GM18508 (cell line): ENCODE measurements at regions not wholly inside any gene's neighbourhood (a gene's known extent, or its start where the extent isn't known, plus 50 kb on each side); places are given as distances from the start of the nearest gene placed in this dataset.

Source experiments
- ATAC-seq: cut with Tn5 transposase; IDR thresholded peaks from one replicate; pipeline ENCODE4 v1.9.1; 2021; ENCODE audit warnings: moderate number of reproducible peaks; ENCODE audit not compliant: insufficient read depth, unreplicated experiment

DNA sequence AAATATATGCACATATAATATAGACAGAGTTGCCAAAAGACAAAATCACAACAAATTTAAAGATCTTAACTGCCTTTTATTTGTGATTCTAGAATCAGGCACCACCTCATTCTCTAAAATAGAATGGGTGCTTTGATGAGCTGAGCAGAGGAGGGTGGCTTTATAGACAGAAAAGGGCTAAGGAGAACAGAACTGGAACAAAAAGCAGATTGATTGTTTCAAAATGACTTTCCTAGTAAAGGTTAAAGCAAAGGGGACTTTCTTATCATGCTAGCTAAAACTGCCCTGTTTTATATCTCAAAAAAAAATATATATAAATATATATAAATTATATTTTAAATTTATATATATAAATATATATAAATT, 287.6 kb downstream of the FAT3 start:
- ATAC-seq: no peak

DNA sequence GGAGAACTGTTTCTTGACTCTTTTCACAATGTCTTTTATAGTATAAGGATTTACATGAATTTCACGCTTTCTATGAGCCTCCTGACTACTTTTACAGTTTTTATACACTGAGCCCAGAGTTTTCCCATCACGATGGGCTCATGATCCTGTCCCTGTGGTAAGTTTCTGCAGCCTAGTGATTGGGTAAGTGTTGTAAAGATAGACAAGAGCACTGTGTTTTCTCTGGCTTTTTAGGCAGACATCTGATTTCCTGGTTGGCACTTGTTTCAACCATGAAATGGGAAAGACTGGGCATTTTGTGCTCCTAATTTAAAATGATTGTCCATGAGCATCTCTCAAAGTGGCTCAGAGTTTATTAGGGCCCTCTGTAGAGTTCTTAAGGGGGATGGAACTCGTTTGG, 299.0 kb downstream of the FAT3 start:
- no peak for ATAC-seq

GRCh38 chr11:92524542-92524941, 299.9 kb downstream of the FAT3 start:
- ATAC-seq: no peak

- no peak for ATAC-seq
These were observed 302.8 kb downstream of the FAT3 start for GRCh38 chr11:92527467-92527866.

DNA sequence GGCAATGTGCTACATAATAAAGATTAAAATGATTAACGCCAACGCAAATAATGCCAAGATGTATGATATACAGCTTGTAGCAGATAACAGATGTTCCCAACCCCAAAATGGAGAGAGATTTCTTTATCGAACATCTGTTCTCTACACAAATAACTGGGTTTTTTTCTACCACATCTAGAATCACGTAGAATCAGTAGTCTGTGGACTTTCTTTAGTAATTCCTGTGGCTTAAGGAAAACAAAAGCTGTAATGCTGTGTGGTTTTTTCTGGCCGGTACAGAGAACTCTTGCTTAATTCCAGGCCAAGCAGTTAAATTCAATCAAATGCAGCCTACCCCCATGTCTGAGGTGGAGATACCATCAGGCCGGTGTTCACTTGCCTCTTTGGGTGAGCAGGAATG, 303.4 kb downstream of the FAT3 start:
- ATAC-seq: no peak

GRCh38 chr11:92531065-92531739, 306.6 kb downstream of the FAT3 start:
- no peak for ATAC-seq

DNA sequence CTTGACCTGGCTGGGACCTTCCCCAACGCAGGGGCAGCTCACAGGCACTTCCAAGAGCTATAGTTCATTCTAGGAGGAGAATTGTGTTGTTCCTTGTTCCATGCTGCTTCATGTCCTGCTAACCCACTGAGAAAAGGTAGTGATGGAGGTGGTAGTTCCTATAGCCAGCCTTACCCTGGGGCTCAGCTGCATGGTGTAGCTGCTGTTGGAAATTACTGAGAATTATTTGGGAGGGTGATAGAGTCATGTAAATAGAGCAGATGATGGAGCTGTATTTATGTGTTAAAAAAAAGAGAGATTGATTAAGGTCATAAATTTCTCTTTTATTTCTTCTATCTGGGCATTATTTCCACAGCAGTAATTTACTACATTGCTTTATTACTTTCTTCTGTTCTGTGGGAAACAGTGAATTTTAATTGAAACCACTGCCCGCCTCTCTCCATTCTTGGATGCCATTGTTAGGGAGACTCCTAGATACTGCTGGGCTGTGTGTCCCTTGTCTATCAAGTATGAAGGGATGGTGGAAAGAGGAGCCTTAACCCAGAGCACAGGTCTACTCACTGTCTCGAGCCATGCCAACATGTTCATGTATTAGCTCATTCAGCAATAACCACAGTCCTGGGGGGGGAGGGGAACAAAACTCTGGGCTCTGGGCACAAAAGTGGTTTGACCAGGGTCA, 309.2 kb downstream of the FAT3 start:
- no peak for ATAC-seq

DNA sequence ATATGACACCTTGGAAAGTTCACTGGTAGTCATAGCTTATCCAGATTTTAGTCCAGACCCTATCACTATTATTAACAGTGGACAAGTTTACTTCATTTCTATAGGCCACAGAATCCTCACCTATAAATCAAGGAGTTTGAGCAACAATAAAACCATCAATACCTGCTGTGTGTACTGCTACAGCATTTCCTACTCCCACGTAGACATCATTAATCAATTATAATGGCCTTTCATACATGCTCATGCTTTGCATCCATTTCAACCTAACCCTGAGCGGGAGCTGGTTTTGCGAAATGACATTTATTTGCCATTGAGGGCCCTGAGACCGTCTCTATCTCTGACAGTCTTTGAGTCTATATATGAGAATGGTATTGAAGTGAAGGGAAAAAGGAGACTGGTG, 312.3 kb downstream of the FAT3 start:
- ATAC-seq: no peak

DNA sequence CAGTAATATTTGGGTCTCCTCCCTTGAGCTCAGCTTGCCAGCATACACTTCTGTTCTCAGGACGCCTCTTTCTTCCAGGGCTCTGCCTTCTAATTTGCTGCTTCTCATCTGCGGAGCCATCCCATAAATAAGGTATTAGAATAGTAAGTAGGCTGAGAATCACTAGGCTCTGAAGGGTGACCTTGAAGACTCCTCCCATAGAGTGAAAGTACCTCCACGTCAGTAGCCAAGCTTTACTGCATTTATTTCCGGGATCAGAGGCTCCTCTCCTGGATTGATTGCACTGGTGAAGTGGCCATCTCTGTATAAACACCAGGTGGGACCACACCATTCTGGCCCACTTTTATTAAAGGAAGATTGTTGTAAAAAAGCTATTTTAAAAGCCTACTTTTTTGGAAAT, 315.5 kb downstream of the FAT3 start:
- ATAC-seq: no peak

DNA sequence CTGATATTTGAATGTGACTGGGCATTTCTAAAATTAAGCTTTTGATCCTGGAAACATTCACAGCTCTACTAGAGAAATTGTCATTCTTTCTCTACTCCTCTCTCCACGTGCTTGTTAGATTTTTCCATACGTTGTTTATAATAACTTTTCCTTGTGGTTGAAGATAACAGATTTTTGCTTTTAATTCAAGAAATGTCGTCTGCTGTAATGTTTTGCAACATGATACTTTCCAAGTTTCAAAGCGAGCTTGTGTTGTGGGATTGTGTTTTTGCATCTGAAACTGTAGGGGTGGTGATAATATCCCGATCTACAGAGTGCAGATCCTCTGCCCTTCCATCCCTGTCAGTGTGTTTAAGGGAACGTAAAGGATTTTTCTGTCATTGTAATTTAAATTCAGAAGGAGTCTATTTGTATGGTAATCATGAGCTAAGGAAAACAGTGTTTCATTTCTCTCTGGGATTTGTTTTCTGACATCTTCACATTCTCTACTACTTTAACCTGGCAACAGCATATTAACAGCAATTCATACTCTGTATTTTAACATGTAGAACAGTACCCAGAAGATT, 321.4 kb downstream of the FAT3 start:
- no peak for ATAC-seq

DNA sequence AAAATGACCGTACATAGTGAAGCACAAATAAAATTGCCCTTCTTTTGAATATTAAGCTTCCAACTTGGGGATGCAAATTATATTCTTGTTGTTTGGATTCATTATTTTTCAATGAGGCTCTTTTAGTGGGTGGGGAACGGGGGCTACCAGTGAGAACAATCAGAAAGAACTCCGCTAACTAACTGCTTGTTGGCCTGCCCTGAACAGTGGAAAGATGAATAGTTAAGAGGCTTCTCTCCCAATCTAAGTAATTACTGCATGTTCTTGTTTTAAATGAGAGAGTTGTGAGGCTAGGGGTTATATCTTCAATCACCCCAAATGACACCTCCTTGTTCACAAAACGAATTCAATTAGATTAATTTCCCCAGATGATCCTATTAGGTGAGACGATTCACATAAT, 322.0 kb downstream of the FAT3 start:
- no peak for ATAC-seq

DNA sequence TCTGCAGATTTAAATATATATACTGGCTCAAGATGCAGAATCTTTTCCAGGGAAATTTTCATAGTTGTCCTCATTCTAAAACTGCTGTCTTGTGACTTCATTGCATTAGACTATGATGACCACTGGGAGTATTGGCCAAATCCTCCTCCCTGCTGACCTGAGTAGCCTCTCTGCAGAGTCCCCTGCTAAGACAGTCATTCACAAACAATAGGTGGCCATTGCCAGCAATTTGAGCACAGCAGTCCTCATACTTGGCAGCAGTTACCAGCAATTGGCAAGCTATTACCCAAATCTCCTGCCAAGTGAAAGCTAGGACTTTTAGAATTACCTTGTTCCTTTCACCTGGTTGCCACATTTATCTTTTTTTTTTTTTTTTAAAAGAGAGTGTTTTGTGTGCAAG, 325.8 kb downstream of the FAT3 start:
- no peak for ATAC-seq

DNA sequence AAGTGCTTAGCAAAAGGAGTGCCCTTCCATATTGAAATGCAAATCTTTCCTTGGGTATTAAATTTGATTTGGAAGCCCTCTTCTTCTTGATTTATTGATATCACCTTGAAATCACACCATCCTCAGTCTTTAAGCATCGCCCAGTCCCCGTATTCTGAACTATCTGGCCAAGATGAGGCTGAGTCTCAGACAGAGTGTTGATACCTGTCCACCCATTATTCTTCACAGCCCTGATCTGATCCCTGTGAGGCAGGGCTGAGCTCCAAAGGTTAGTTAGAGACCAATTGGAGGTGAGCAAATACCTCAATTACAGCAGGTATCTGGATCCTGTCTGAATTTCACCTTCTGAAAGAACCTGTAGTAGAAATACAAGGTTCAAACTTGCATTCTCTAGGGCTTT, 326.3 kb downstream of the FAT3 start:
- no peak for ATAC-seq

- ATAC-seq: no peak
These were observed 328.3 kb downstream of the FAT3 start for GRCh38 chr11:92552942-92553341.

DNA sequence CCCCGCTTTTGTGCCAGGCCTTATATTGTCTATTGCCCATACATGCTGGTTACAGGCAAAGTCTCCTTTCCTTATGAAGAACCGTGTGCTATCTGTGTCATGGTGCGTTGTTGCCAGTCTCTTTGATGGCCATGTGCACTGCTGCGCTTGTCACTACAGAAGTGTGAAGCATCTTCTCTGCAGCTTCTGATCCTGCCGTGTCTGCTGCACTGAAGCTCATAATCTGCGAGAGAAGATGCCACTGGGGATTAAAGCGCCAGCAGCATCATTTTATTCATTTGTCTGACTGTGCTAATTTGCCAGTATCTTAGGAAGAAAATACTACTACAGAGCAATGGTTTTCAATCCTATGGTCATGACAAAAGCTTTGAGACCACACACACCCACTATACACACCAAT, 330.1 kb downstream of the FAT3 start:
- ATAC-seq: no peak

DNA sequence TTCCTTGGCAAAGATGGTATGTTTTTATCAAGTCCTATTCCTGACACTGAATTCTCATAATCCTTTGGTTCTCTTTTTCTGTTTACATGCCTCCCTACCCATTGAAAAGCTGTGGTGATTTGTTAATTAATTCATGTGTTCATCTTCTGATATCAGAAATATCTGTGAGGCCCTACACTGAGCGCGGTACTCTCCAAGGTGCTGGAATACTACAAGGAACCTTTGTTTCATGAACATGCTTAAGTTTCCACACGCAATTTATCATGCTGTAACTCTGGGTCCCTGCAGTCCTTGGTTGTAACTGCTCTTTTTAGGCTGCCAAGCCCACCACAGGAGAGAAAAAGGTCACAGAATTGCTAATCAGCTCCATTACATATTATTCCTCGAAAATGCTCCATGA, 331.8 kb downstream of the FAT3 start:
- ATAC-seq: no peak

DNA sequence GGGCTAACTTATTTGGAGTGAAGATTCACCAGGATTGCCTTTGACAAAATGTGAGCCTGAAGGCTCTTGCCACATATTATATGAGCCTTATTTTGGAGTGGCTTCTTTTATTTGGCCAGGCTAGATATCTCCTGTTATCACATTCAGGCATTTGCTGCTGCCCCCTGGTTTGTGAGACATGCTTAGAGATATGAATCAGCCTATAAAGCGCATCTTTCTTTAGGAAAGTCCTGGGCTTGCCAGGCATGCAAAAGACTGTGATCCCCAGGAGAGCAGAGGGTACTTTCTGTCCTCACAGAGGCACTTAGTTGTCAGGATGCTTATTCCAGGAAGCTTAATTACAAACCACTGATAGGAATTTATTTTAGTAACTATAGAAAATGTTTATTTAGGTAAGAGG, 333.3 kb downstream of the FAT3 start:
- ATAC-seq: no peak

DNA sequence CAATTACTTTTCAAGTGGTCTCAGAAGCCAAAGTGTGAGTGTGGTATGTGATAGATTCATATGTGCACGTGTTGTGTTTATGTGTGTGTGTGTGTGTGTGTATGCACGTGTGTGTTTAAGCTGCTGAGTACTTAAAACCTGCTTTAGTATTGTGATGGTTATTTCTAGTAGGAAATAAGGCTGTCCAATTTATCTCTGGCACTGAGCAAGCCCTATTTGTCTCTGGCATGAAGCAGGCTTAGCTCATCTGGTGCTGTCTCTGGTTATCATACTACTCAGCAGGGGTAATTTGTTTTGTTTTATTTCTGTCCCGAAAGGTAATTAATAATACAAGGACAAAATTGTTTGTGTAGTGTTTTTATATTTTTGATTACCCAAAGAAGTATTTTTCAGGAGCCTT, 333.7 kb downstream of the FAT3 start:
- no peak for ATAC-seq

GRCh38 chr11:92569726-92570125, 345.1 kb downstream of the FAT3 start:
- ATAC-seq: no peak

DNA sequence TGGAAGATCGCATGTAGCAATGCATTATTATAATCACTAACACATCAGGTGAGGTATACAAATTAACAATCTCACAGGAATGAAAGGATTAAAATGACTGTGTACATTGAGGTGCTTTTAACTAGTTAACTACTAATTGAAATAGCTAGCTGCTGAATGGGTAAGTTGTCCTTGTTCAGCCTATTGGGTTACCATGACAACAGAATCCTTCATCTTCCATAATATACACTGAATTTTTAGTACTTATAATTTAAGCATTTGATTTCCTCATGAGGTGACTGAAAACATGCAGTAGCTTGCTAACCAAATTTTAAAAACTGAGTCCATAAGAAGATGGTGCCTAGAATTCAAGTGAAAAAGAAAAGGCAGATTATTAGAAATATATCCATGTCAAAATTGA, 347.9 kb downstream of the FAT3 start:
- ATAC-seq: no peak

- ATAC-seq: no peak
These were observed 351.7 kb downstream of the FAT3 start for GRCh38 chr11:92576315-92576714.

GRCh38 chr11:92580908-92581307, 356.3 kb downstream of the FAT3 start:
- no peak for ATAC-seq
